ENCODE measurements at regions not wholly inside any gene's neighbourhood (a gene's known extent, or its start where the extent isn't known, plus 50 kb on each side); places are given as distances from the start of the nearest gene placed in this dataset.

GRCh38 chr10:131641898-131642297 is 258.9 kb upstream of the PPP2R2D start:
- no peaks in the 10 kb centered on the region for H3K36me3 ChIP-seq
- no peak for DNase-seq

GRCh38 chr10:131642966-131643365 is 257.8 kb upstream of the PPP2R2D start:
- no peaks in the 10 kb centered on the region for H3K36me3 ChIP-seq
- no peaks in the 10 kb centered on the region for H3K9me3 ChIP-seq
- no peaks in the 10 kb centered on the region for H3K27me3 ChIP-seq
- no peaks in the 10 kb centered on the region for H3K4me1 ChIP-seq
- no peak for DNase-seq
- no peak for TF ChIP-seq CTCF (IDR thresholded peaks at IDR 0.05; ENCODE audit: low read depth, low read length)
- no peak overlapping the region for H3K4me3 ChIP-seq (ENCODE audit: low read depth, low read length)

More at GRCh38 chr10:131641898-131642297, 258.9 kb upstream of the PPP2R2D start:
- Histone ChIP-seq H3K9me3 (no peaks in the 10 kb centered on the region), H3K27me3 (no peaks in the 10 kb centered on the region), H3K4me3 (ENCODE audit: low read depth, low read length) (no peak overlapping the region), H3K4me1 (no peaks in the 10 kb centered on the region)
- no peak for TF ChIP-seq CTCF (IDR thresholded peaks at IDR 0.05; ENCODE audit: low read depth, low read length)

GRCh38 chr10:131644289-131644688 is 256.5 kb upstream of the PPP2R2D start:
- Histone ChIP-seq H3K9me3 (no peaks in the 10 kb centered on the region), H3K27me3 (no peaks in the 10 kb centered on the region), H3K4me1 (no peaks in the 10 kb centered on the region), H3K36me3 (no peaks in the 10 kb centered on the region), H3K4me3 (ENCODE audit: low read depth, low read length) (no peak overlapping the region)
- DNase-seq, result no peak
- TF ChIP-seq CTCF (IDR thresholded peaks at IDR 0.05; ENCODE audit: low read depth, low read length), result no peak

- H3K36me3 ChIP-seq, result no peaks in the 10 kb centered on the region
- no peak overlapping the region for H3K4me3 ChIP-seq (ENCODE audit: low read depth, low read length)
- DNase-seq, result no peak
- no peaks in the 10 kb centered on the region for H3K9me3 ChIP-seq
- no peak for TF ChIP-seq CTCF (IDR thresholded peaks at IDR 0.05; ENCODE audit: low read depth, low read length)
- H3K4me1 ChIP-seq, result no peaks in the 10 kb centered on the region
- no peaks in the 10 kb centered on the region for H3K27me3 ChIP-seq
Measured at GRCh38 chr10:131644864-131645658, 255.7 kb upstream of the PPP2R2D start.

- Histone ChIP-seq H3K4me3 (ENCODE audit: low read depth, low read length) (no peak overlapping the region), H3K27me3 (no peaks in the 10 kb centered on the region), H3K36me3 (no peaks in the 10 kb centered on the region), H3K4me1 (no peaks in the 10 kb centered on the region), H3K9me3 (no peaks in the 10 kb centered on the region)
- no peak for DNase-seq
- no peak for TF ChIP-seq CTCF (IDR thresholded peaks at IDR 0.05; ENCODE audit: low read depth, low read length)
Measured at GRCh38 chr10:131645756-131646155, 255.1 kb upstream of the PPP2R2D start.

Data from BE2C (cell line).